ENCODE measurements at regions not wholly inside any gene's neighbourhood (a gene's known extent, or its start where the extent isn't known, plus 50 kb on each side); places are given as distances from the start of the nearest gene placed in this dataset.

- TF ChIP-seq CTCF (IDR thresholded peaks at IDR 0.05) = no peak
- no peak for TF ChIP-seq POLR2A (IDR thresholded peaks at IDR 0.05)
- TF ChIP-seq POLR2AphosphoS5 (IDR thresholded peaks at IDR 0.05) = no peak
Observed at GRCh38 chr2:180577567-180577966, 402.8 kb upstream of the UBE2E3 start.
